OCI-LY7 (cell line): ENCODE measurements at regions not wholly inside any gene's neighbourhood (a gene's known extent, or its start where the extent isn't known, plus 50 kb on each side); places are given as distances from the start of the nearest gene placed in this dataset.

Experiments used
- CTCF ChIP-seq: fragments of 200-600 bp; sonication (generic); conservative IDR thresholded peaks from 2 replicates; pipeline ENCODE4 v1.5.1; 2014; ENCODE audit warnings: mild to moderate bottlenecking, antibody characterized with exemption, low read length, moderate library complexity, mixed read lengths
- EZH2phosphoT487 ChIP-seq: fragments of 200-600 bp; sonication (generic); IDR thresholded peaks from 2 replicates; pipeline ENCODE4 v1.6.1; 2018; ENCODE audit warnings: low read depth, borderline replicate concordance, mild to moderate bottlenecking, mixed run types, antibody characterized with exemption, low read length, moderate library complexity, mixed read lengths

GRCh38 chr4:3615386-3616286 lies 83.4 kb upstream of the LRPAP1 start:
- no peak for TF ChIP-seq EZH2phosphoT487
- no peak for TF ChIP-seq CTCF
